ENCODE measurements at regions not wholly inside any gene's neighbourhood (a gene's known extent, or its start where the extent isn't known, plus 50 kb on each side); places are given as distances from the start of the nearest gene placed in this dataset.

DNA sequence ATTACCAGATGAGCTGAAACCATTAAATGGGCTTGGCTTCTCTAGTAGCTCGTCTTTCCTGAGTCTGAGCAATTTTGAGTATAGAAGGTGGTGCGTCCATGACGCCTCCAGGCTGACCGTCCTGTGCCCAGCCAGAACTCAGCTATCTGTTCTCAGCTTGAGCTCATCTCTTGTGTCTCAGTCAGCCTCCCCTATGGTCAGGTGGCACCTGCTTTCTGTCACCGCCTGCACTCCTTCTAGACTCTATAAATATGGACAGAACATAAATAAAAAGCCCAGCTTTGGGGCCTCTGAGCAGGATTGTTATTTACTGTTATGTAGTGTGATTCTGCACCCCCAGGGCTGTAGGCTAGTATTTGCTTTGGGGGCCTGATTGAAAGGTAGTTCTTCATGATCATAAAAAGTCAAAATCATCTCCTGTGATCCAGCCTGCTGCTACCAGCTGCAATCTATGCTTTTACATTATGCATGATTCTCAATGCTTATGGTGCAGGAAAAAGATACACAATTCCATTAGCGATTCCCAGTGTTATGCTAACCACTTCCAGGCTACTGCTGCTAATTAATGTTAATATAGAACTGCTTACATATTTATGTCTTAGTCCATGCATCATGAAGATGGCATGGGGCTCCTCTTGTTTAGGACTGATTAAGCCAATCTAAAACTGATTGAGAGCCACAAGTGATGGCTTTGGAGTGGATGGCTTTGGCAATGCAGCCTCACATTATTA is 72.5 kb upstream of the TMTC4 start:
- TF ChIP-seq, protein P1, sequence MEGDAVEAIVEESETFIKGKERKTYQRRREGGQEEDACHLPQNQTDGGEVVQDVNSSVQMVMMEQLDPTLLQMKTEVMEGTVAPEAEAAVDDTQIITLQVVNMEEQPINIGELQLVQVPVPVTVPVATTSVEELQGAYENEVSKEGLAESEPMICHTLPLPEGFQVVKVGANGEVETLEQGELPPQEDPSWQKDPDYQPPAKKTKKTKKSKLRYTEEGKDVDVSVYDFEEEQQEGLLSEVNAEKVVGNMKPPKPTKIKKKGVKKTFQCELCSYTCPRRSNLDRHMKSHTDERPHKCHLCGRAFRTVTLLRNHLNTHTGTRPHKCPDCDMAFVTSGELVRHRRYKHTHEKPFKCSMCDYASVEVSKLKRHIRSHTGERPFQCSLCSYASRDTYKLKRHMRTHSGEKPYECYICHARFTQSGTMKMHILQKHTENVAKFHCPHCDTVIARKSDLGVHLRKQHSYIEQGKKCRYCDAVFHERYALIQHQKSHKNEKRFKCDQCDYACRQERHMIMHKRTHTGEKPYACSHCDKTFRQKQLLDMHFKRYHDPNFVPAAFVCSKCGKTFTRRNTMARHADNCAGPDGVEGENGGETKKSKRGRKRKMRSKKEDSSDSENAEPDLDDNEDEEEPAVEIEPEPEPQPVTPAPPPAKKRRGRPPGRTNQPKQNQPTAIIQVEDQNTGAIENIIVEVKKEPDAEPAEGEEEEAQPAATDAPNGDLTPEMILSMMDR (IDR thresholded peaks at IDR 0.05): no peak
- no peak for TF ChIP-seq POLR2A (IDR thresholded peaks at IDR 0.05)
